Right renal cortex interstitium (tissue), 3 donors: ENCODE measurements at regions not wholly inside any gene's neighbourhood (a gene's known extent, or its start where the extent isn't known, plus 50 kb on each side); places are given as distances from the start of the nearest gene placed in this dataset.
"Not testable (repeated sequence)": the region's sequence is repeated elsewhere in the genome, so short reads cannot be mapped to it uniquely, and the experiment has no call there.

Source experiments
- DNase-seq, 3 donors: peaks; one replicate each; pipeline ENCODE4 v3.0.0-alpha.2; 2013; ENCODE audit warnings: low read depth in 3 of 3, low spot score in 2 of 3

DNA sequence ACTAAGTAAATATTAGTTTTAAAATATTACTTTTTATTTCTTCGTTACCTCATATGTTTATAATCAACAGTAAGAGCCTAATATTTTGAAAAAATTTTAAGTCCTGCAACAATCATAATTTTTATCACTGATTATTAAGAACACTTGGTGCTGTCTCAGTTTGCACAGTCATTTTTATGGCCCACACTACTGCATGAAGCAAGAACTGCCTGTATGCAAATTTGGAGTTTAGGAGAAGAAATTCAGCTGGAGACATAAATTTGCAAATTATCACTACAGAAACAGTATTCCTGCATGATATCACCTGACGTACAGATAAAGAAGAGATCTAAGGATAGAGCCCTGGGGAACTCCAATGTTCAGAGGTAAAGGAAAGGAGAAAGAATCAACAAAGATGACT is 144.1 kb upstream of the RBBP8 start:
- no peak for DNase-seq

DNA sequence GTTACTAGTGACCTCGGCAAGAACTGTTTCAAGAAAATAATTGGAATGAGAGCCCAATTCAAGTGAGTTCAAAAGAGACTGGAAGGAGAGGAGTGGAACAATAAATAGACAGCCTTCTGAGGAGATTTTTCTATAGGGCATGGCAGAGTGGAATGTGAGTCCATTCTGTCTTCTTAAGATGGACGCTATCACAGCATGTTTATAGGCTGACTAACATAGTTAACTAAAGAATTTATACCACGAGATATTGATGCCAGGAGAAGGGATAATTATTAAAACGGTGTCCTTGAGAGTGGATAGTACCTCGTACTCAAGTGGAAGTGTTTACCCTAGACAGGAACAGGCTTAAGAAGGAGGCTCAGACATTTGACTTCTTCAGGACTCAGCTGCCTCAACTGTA is 143.5 kb upstream of the RBBP8 start:
- no peak for DNase-seq

DNA sequence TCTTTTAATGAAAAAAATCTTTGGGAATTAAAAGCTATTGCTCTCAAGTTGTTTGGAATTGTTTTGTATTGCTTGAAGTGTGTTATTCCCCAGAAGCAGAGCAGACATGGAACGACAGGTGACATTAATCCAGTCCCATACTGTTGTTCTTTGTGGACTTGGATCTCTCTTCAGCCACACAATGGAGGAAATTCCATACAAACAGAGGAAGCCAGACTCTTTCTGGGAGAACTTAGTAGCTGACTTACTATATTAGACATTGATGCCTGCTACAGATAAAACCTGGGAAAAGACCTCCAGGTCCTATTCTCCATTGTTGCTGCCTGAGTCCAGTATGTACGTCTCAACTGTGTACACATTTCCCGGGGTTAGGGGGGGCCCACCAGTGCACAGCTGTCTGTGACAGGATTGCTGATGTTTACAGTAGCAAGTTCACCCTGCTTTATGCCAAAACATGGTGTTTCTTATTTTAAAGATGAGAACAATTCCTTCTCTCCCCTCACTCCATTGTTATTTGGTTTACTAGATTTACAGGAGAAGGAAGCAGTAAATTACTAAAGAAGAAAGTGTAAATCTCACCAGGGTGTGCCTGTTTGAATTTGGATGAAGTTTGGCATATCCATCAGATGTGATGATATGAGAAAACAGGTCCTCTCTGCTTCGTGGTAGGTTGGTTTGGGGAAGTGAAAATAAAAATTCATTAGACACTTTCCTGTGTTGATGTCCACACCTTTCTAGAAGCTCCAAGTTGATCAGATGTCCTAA is 142.4 kb upstream of the RBBP8 start:
- no peak for DNase-seq

DNA sequence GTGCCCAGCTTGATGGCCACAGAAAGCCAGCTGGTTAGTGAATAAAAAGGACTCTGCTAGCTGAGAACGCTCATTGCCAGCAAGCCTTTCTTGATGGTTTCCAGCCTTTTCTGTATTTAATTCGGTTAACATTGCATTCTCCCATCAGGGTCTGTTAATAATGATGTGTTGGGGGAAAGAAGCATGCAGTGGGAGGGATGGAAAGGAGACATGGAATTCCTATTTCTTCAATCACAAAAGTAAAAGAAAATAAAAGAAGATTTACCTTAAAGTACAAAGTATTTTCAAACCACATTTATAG is 141.9 kb upstream of the RBBP8 start:
- DNase-seq: no peak

DNA sequence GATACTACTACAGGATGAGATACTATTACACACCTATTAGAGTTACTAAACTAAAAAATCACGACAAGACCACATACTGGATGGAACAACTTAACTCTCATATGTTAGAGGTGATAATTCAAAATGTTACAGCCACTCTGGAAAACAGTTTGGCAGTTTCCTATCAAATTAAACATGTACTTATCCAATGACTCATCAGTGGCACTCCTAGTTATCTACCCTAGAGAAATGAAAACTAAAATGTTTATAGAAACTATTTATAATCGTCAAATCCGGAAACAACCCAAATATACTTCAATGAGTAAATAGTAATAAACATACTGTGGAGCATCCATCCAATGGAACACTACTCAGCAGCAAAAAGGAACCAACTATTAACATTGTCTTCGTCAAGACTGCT is 137.0 kb upstream of the RBBP8 start:
- DNase-seq: no peak

DNA sequence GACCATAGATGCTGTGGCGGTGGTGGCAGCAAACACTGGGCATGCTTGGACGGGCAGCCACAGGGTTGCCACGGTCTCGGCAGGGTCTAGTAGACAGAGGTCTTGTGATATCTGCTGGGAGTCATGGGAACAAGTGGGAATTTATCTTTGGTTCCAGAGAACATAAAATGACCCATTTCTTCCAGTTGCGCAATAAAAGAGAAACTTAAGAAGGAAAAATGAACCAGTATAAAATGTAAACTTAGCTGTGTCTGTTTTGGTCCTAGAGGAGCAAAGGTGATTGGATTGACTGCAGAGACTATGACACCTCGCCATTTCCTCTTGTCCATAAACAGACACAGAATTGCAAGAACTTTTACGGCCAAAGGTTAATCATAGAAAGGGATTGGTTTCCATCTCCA is 132.6 kb upstream of the RBBP8 start:
- DNase-seq: no peak

DNA sequence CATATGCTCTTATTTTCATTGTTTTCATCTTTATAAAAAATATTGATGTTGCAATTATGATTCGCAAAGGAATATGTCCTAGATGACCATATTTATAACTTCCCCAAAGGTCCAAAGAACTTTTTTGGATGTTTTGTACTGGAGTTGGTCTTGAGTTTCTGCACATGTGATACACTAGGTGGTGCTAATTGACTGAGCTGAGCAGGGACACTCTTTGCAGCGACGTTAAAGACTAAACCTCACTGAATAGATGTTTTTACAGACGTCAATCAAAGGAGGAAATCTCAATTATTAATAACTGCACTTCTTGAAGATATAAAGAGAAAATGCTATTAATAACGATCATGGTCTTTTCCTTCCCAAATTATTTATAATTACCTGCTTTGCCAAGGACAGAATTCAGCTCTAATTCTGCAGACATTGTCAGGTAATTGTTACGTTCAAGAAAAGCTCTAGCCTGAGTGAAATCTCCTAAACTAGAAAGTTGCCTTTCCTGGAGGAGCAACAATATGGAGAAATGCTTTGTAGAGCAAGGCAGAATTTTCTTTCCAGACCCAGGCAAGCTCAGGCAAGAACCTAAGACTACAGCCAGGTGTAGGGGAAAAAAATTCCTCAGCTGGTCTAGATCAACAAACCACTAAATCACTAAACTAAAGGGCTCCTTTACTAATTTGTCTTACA is 119.3 kb upstream of the RBBP8 start:
- no peak for DNase-seq

DNA sequence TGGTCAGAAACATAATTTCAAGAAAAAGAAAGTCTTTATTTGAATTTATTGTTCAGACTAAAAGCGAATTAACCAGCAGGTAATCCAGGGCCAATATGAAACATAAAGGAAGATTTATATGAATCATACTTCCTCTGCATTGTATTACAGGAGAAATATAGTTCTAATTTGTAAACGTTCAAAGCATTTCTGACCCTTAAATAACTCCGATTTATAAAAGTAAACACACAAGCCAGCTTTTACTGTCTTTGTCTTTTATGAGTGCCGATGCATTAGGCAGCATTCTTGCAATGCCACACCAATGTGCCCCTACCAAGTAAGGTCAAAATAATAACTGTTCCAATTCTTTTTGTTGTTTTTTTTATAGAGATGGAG is 118.8 kb upstream of the RBBP8 start:
- DNase-seq: no peak

DNA sequence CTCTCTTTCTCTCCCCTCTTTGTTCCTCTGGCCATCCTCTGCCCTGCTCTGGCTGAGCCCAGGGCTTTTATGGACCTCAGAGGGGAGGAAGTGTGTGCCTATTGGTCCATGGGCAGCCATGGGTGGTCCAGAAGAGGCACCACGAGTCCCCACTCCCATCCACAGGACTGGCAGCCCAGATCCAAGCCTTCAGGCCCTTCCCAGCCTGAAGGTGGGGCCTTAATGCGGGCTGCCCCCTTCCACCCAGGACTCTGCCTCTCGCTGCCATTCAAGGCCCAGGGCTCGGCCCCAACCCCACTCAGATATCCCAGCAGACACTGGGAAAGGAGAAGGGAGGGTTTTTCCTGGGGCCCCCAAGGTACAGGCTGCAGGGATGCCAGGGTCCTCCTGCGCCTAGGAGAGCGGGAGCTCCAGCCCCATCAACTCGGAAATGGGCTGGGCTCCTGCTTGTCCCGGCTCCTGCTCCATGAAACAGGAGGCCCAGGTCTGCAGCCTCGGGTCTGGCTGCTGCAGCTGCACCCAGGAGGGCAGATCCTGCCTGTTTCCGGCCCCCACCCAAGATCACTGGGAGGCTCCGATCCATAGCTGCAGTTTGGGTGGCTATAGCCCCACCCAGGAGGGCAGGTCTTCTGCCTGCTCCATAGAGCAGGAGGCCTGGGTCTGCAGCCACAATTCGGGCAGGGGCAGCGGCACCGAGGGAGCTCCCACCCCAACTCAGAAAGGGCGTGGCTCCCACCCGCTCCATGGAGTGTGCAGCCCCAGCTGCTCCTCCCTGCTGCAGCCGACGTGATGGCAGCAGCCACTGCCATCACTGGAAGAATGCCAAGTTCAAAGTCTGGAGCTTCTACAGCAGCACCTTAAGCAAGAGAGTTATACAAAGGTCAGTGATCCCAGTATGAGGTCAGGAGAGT is 116.6 kb upstream of the RBBP8 start:
- no peak for DNase-seq

DNA sequence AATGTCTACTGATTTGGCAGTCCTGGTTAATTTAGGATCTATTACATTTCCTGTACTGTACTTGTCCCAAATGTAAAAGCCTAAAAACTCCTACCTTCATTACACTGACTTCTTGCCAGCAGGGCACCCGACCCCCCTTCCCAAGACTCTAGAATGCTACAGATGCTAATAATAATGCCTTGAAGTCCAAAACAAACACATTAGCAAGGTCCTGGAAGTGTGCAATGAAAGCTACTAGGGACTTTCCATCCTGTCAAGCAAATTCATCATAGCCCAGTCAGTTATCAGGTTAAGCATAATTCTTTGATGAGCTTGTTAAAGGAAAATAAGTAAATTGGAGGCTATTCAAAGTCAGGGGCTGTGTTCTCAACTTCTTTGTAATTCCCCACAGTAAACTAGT is 115.3 kb upstream of the RBBP8 start:
- DNase-seq: no peak

DNA sequence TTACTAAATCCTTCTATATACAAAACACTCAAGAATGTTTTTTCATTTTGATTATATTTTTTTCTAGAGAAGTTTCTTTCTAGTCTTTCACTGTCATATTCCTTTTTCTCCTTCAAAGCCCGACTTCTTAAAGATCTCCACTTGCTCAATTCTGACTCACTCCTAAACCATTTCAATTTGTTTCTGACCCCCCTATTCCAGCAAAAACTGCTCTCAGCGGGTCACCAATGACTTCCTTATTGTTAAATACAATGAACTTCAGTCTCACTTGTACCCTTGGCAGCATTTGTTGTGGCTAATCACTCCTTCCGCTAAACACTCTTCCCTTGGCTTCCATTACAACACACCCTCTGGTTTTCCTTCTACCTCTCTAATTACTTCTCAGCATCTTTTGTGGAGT is 111.1 kb upstream of the RBBP8 start:
- DNase-seq: no peak

DNA sequence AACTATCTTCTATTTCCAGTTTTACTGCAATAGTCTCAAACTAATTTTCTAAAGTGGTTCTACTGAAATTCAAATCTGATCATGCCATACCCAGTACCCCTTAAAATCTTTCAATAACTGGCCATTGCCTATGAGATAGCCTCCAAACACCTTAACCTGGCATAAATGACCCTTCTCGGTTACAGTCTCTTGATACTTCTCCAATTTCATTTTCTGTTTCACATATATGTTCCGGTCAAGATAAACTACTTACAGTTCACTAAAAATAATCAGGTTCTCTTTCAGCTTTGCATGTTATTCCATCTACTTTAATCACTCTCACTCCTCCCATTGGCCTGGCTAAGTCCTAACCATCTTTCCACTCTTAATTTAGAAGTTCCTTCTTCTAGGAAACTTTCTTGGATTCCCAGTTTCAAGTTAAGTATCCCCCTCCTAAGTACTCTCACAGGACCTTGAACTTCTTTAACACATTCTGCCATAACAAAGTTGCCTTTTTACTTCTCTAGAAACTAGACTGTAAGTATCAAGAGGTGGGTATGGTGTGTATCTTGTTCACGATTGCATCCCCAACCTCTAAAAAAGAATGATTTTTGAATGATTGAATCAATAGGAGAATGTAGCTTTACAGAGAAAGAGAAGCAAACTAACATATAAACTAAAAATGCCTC is 110.2 kb upstream of the RBBP8 start:
- DNase-seq: no peak

DNA sequence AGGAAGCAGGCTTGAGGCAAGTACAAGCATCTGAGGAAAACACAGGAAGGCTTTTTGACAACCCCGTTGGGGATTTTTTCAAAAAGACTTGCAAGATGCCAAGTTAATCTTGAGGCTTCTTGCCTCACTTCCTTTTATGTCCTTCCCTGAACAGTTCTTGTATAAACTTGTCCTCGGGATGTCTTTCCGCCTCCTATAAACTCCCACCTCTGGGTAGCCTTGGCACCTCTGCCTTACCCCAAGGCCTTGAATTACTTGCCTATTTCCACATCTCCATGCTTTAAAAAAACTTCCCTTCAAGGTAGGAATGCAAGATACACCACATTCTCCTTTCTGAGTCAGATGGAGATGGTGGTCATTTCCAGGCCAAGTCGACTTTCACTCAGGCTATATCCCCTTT is 106.4 kb upstream of the RBBP8 start:
- no peak for DNase-seq

DNA sequence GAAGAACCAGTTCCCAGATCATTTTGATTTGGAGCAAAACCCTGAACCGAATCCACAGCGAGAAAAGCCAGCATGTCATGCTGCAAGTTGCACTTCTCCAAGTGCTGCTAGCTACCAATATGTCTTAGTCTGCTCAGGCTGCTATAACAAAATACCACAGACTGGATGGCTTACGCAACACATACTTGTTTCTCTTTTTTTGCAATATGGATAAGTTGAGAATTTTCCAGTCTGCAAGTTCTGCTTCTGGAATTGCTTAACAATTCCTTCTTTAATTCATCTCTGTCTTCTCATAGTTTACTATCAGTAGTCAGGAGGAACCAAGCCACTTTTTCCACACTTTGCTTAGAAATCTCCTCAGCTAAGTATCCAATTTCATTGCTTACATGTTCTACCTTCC is 105.9 kb upstream of the RBBP8 start:
- DNase-seq: no peak

DNA sequence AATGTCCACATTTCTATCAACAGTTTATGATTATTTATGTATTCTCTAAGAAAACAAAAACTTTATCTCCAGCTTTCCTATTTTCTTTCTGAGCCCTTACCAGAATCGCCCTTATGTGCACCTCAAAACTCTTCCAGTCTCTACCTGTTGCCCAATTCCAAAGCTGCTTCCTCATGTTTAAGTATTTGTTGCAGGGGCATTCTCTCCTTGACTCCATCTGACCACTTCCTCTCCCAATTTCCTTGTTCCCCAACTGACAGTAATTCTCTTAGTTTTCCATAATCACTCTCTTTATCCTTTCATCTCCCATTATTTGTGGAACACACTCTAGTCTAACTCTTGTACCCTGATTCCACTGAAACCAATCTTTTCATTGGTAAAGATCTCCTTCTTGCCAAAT is 105.4 kb upstream of the RBBP8 start:
- no peak for DNase-seq

DNA sequence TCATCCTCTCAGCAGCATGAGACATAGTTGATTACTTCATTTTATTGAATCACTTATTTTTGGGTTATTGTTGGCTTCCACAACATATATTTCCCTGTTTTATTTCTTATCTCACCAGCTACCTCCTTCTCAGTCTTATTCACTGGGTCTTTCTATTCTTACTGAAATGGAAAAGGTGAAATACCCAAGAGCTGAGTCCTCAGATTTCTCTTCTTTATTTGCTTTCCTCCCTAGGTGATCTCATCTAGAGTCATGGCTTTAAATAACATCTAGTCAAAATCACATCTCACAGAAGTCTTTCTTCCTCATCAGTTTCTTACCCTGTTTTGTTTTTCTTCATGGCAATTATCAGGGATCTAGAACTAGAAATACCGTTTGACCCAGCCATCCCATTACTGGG is 105.0 kb upstream of the RBBP8 start:
- DNase-seq: no peak

DNA sequence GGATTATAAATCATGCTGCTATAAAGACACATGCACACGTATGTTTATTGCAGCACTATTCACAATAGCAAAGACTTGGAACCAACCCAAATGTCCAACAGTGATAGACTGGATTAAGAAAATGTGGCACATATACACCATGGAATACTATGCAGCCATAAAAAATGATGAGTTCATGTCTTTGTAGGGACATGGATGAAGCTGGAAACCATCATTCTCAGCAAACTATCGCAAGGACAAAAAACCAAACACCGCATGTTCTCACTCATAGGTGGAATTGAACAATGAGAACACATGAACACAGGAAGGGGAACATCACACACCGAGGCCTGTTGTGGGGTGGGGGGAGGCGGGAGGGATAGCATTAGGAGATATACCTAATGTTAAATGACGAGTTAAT is 104.5 kb upstream of the RBBP8 start:
- DNase-seq: not testable (repeated sequence)

DNA sequence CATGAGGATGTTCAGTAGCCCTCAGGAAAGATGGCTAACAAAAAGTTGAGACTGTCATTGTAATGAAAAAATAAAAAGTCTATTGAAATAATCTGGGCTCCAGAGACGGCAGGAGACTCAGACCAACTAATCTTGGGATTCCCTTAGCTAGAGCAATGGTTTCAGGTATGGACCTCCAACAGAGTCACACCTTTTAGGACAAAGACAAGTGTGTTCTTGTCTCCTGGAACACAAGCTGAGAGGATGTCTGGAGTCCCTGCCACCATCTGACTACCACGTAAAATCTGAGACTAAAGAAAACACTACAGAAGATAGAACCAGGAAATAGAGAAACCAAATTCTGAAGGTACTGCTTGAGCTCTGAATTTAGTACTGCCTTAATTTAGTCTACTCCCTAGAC is 103.3 kb upstream of the RBBP8 start:
- no peak for DNase-seq

DNA sequence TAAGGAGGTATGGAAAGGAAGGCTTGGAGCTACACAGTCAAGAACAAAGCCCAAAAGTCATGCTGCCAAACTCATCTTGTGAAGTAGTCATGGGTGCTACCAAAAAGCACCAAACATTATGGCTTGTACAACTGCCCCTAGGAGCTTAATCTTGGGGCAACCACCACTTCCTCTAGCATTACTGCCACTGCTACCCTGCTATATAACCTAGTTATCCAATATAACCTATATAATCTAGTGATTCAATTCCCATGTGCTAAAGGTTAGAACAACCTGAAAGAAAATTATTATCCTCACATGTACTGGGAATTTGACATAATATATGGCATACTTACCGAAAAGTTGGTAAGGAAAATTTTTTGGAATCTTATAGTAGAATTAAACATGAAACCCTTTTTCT is 102.6 kb upstream of the RBBP8 start:
- no peak for DNase-seq

DNA sequence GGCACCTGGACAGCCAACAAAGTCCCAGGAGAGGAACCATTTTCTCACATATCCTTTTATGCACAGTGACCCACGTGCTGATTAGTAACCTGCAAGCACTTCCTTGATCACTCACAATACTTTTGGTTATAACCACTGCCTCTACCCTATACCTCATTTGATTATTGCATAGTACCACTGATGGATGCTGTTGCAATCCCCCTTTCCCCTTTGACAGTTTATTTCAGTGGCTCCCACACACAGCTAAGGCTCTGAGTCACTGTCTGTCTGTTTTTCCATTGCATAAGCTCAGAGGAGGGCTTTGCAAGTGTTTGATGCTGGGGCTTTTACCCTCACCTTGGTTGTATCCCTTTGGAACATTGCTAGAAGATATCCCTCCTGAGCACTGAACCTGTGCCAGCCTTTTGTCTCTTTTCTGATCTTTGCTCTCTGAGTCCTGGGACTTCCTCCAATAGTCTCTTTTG is 101.7 kb upstream of the RBBP8 start:
- no peak for DNase-seq

DNA sequence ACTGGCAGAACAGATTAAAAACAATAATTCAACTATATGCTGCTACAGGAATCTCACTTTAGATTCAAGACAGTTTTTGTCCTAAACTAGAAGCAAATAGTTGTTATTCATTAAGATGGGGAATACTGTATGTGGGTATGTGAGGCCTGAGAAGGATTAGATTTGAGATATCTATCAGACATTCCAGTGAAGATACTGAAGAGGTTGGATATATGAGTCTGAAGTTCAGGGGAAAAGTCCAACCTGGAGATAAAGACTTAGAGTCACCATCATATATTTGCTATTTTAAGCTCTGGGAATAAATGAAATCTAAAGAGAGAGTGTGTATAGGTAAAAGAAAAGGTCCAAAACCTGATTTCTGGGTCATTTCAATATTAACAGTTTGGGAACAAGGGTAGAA is 96.2 kb upstream of the RBBP8 start:
- no peak for DNase-seq
